NCI-H1694 treated with DMSO at 0.1 percent for 48 hours (cell line): ENCODE measurements at regions not wholly inside any gene's neighbourhood (a gene's known extent, or its start where the extent isn't known, plus 50 kb on each side); places are given as distances from the start of the nearest gene placed in this dataset.

ENCODE experiments used
- DNase-seq: peaks from one replicate; lab custom pipeline; 2025; lab: John Stamatoyannopoulos, UW

DNA sequence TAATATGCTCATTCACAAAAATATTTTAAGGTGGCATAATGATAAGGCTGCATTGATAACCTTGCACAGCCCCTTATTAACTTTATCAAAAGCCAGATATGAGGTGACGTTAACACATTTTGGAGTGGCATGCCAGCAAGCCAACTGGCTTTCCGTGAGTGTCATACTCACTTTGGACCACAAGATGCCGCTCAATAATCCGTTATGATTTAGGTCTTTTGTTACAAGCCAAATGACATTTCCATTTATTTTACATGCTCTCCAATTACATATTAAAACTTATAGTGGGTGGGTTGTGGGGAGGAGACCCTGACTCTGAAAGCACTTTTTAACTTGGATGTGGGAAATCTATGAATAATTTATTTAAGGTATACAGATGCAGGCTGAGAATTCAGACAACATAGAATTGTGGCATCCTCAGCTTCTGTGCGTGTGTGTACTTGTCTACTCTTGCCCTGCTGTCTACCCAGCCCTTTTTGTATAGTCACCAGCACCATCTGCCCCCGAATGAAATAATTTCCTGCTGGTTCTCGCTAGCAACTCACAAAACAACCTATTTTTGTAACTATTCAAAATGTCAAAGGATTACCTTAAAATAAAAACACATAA lies 305.1 kb downstream of the PSAT1 start:
- DNase-seq, result peak; percentile 88

DNA sequence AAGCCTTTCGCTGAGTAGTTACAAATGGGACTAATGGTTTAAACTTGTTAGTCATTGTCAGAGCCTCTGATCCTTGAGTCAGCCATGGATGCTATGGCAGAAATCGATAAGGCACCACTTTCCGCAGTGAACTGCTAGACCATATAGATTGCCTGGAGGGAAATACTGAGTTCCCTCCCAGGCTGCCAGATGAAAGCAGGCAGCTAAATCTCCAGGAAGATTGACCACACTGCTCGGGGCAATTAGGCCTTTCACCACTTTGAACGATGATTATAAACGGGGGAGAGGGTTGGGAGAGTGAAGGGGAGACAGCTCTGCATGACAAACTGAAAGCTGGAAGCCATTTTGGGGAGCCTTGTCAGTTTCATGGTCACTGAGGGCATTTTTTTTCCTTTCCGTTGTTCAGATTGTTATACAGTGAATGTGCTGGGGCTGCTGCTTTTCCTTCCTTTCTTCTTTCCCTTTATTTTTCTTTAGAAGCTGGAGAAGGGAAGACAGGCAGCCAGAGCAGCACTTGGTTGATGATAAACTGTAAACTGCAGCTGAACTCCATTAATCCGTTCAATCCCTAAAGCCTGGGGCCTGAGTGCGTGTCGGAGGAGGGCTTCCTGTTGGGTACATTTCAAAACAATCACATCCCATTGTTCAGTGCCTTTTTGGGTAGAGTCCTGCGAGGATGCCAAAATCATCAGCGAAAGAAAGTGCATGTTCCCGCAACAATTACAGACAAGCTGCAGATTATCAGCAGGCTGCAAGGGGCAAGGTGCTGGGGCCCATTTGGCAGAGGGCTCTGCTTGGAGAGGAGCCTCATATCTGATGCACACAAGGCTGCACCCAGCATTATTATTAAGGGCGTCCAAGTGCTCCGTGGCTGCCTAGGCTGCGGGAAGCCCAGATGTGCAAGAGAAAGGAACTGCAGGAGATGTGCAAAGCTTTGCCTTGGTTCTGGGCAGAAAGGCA lies 308.4 kb downstream of the PSAT1 start:
- DNase-seq, result no peak

DNA sequence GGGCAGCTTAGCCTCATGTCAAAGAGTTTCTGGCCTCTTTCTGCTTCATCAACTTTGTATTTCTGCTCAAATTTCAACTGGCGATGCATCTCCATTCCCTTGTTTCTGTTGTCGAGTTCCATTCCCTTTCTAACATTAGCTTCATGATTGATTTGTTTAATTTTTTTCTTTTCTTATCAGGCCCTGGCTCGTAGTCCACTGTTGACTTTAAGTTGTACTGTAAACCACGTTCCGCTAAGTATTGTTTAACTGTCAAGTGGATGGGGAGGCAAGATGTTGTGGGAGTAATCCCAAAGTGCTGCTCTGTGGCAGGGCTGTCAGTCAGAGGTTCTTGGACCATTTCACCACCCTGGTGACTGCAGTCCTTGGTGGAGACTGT lies 309.1 kb downstream of the PSAT1 start:
- no peak for DNase-seq

DNA sequence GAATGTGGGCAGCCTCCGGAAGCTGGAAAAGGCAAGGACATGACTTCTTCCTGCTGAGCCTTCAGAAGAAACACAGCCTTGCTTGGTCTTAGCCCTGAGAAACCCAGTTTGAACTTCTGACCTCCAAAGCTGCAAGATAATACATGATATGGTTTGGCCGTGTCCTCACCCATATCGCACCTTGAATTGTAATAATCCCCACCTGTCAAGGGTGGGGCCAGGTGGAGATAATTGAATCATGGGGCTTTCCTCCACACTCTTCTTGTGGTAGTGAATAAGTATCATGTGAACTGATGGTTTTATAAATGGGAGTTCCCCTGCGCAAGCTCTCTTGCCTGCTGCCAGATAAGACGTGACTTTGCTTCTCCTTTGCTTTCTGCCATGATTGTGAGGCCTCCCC lies 310.9 kb downstream of the PSAT1 start:
- no peak for DNase-seq

GRCh38 chr9:78609450-78609849 lies 312.5 kb downstream of the PSAT1 start:
- DNase-seq, result no peak

GRCh38 chr9:78612091-78612490 lies 315.2 kb downstream of the PSAT1 start:
- DNase-seq, result no peak

- no peak for DNase-seq
Measured at GRCh38 chr9:78613006-78613405, 316.1 kb downstream of the PSAT1 start.

GRCh38 chr9:78614892-78615291 lies 318.0 kb downstream of the PSAT1 start:
- no peak for DNase-seq

DNA sequence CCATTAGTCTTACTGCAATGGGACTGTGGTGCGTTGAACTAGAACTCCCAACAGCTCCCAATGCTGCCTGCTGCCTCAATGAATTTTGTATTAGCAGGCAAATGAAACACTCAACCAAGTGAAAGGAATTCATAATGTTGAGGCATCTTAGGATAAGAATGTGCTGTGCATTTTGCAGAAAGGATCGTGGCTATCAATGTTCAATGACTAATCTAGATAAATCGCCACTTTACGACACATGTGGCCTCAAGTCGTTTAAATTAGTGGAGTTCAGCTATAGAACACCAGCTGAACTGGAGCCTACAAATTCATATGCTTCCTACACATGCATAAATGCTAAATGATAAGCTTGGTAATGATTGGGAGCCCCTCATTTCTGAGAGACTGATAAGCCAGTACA lies 318.4 kb downstream of the PSAT1 start:
- DNase-seq, result no peak

- DNase-seq, result no peak
Measured at GRCh38 chr9:78618735-78619134, 321.8 kb downstream of the PSAT1 start.

- DNase-seq, result no peak
Measured at GRCh38 chr9:78620303-78620702, 323.4 kb downstream of the PSAT1 start.

- no peak for DNase-seq
Measured at GRCh38 chr9:78620764-78621163, 323.8 kb downstream of the PSAT1 start.

DNA sequence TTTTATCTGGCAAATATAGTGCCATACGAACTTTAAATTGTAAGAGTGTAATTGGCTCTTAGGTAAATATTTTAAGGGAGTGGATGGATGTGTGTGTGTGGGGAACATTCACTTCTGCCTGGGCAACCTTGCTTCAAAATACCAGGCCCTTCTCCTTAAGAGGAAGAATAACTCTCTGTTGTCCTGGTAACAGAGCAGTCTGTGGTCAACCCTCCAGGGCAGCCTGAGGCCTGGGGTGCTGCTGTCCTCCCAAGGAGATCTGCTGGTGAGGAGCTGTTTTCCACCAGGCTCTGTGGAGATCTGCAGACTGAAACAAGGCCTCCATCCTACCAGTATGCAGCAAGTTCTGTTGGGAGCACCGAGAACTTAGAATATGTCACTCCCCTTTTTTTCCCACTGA lies 325.2 kb downstream of the PSAT1 start:
- no peak for DNase-seq

DNA sequence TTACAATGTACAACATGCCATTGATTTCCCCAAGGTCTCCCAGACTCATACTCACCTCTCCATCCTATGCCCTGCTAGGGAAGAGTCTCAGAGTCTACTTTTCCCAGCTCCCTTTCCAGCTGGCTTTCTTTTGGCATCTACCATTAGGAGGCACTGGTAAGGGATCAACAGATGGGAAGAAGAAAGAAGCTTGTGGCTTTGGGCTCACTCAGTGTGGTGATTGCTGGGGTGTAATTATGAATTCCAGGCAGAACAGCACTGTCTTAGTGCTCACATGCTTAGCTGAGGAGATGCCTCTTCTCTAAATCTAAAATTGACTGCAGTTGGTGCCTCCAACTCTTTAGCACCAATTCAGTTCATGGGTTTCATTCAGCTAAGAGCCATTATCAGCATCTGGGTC lies 330.0 kb downstream of the PSAT1 start:
- no peak for DNase-seq

DNA sequence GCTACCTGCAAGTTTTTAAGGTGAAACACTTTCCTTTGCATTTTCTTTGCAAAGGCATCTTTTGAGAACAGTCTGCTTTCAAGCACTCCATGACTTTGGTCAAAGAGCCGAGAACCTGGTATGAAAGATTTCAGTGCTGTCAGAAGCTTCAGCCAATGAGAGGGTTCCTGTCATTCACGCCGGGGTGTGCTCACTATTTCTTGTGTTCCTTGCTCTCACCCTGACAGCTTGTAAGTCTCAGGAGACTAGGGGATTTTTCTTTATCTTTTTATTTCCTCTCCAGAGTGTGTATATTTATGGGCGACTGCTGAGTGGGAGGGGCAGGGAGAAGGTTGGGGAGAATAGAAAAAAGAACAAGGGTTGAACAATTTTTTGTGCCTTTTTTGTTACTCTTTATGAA lies 334.0 kb downstream of the PSAT1 start:
- DNase-seq, result no peak

DNA sequence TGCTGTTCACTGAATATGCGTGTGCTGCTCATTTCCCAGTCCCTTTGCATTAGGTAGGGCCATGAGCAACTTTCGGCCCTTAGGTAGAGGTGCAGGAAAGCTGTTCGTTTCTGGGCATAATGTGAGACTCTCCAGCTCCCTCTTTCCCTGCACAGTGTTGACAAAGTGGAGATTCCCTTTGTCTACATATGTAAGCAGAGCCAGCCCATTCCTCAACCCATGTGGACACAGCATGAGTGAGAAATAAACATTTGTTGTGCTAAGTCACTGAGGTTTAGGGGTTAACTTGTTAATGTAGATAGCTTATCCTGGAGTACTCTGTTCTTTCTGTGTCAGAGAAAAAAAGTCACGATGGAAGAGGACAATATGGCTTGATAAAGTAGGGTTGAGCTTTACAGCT lies 343.8 kb downstream of the PSAT1 start:
- DNase-seq, result no peak

- no peak for DNase-seq
Measured at GRCh38 chr9:78644359-78644758, 347.4 kb downstream of the PSAT1 start.

DNA sequence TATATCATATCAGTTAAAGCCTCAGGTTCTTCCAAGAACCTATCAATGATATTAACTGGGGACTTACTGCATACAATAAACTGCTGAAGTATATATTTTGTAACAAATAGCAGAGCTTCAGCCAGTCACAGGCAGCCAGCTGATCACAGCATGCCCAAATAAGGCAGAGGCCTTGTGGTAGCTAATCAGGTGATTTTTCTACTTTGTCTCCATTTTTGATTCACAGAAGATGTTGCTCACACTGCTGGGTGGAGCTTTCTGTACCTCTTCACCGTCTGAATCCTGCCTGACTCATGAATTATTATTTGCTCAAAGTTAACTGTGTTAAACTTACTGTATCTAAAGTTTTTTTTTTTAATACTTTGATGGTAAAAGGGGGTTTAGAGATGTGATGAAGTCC lies 357.4 kb downstream of the PSAT1 start:
- no peak for DNase-seq

DNA sequence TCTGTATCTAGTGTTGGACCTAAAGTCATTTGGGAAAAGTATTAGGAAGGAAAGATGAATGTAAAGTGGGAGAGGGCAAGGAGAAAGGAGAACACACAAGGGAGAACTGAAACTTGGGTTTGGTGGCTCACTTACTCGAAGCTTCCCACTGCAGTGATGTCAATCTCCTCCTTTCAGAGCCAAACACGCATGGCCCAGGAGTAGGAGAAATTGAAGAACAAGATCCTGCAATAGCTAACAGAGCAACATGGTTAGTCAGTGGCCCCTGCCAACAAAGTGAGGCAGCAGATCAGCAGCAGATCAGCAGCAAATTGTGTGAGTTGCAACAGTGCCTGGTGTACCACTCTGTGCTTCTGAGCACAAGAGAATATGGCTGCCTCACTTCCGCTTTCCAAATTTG lies 366.4 kb downstream of the PSAT1 start:
- no peak for DNase-seq

DNA sequence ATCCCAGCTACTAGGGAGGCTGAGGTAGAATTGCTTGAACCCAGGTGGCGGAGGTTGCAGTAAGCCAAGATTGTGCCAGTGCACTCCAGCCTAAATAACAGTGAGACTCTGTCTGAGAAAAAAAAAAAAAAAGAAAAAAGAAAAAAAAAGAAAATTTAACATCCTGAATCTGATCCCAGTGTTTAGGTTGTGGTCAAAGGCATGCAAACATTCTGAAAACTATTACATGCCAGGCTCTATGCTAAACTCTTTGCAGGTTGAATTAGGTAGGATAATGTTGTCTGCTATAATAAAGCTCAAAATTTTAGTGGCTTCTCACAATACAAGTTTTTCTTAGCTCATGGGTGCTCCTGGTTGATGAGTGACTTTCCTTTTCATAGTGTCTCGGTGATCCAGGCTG lies 367.4 kb downstream of the PSAT1 start:
- DNase-seq, result no peak

DNA sequence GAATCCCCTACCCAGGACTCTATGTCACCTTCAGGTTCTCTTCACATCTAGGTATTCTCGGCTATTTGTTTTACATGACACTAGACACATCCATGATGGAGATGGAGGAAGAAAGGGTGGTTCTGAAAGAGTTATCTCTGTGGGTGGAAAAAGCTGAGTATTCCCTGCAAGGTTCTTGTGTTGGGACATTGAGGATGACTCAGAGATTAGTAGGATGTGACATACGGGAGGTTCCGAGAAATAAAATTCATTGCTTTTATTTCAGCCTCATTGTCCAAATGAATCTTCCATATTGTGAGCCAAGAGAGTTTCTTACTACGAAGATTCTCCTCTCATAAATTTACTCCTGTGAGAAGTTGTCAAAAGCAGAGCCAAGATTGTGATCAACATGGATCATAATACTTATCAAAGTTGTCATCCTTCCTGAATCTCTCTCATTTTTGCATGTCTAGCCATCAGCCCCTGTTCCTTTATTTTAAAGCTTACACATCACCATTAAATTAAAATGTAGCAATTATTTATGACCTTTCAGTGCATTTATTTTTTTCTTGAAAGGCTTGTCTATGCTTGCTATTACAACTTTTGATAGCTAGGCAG lies 370.0 kb downstream of the PSAT1 start:
- no peak for DNase-seq

GRCh38 chr9:78668148-78668832 lies 371.4 kb downstream of the PSAT1 start:
- no peak for DNase-seq

GRCh38 chr9:78669591-78669990 lies 372.7 kb downstream of the PSAT1 start:
- DNase-seq, result no peak
